ENCODE measurements at regions not wholly inside any gene's neighbourhood (a gene's known extent, or its start where the extent isn't known, plus 50 kb on each side); places are given as distances from the start of the nearest gene placed in this dataset.

DNA sequence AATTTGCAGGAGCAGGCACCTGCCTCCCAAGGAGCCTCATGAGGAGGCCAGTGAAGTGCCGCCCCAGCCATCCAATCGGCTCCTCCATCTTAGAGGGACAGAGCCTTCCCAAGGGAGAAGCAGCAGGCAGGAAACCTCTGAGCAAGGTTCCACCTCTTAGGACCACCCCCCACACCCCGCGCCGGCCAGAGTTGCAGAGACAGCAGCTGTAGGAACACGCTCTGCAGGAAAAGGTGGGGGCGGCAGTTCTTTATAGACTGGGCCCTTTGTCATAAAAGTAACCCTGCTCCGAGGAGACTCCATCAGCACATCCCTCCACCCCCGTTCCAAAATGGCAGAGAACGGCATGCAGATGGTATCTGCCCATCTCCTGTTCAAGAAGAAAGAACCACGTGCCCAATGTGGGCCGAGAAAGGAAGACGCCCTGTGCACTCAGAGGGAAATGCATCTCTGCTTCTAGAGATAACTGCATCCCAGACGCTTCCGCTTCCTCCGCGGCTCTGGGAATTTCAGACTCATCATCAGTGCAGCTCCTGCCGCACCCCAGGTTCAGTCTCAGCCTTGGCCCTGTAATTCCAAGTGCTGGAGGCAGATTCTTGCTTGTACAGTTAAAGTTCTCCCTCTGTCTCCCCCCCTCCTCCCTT lies 98.5 kb downstream of the SPATA19 start:
- no peak overlapping the region for H3K27ac ChIP-seq
- TF ChIP-seq EZH2 (IDR thresholded peaks at IDR 0.05), result no peak
- H3K9me3 ChIP-seq (ENCODE audit: low read depth), result no peaks in the 10 kb centered on the region

DNA sequence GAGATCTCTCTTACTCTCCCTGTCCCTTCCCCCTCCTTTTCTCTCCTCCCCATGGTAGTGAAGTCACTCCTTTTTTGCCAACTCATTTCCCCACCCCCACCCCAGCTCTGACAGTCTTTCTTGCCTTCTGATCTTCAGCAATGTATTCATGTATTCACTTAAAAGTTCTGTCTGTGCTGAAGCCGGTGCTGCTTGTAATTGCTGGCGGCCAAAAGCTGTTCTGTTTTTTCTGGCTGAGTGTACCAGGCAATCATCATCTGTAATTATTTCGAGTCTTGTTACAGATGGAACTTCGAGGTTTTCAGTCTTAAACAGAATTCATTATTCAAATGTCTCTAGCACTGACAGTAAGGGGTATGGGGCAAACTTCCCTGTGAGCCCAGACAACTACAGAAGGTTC lies 99.5 kb downstream of the SPATA19 start:
- DNase-seq (ENCODE audit: low spot score), result no peak
- Histone ChIP-seq H3K4me1 (no peaks in the 10 kb centered on the region), H3K4me2 (no peak overlapping the region), H3K9ac (no peak overlapping the region), H4K20me1 (ENCODE audit: low read depth) (no peaks in the 10 kb centered on the region), H3K9me3 (ENCODE audit: low read depth) (no peaks in the 10 kb centered on the region), H3K79me2 (ENCODE audit: low read depth) (no peaks in the 10 kb centered on the region), H3K4me3 (no peak overlapping the region), H3K27me3 (no peaks in the 10 kb centered on the region), H3F3A (ENCODE audit: low read depth) (no peaks in the 10 kb centered on the region), H3K36me3 (no peaks in the 10 kb centered on the region), H3K27ac (no peak overlapping the region), H2AFZ (replicated peaks) (no peak overlapping the region)
- H3K4me3 Mint-ChIP-seq, result no peak overlapping the region
- H3K4me1 Mint-ChIP-seq, result peaks cover 30% of the 10 kb centered on the region
- no peaks in the 10 kb centered on the region for H3K36me3 Mint-ChIP-seq
- peaks cover 12% of the 10 kb centered on the region for H3K27me3 Mint-ChIP-seq (ENCODE audit: insufficient read depth, low read depth)
- H3K9me3 Mint-ChIP-seq, result peaks cover 2% of the 10 kb centered on the region
- TF ChIP-seq, protein P1, sequence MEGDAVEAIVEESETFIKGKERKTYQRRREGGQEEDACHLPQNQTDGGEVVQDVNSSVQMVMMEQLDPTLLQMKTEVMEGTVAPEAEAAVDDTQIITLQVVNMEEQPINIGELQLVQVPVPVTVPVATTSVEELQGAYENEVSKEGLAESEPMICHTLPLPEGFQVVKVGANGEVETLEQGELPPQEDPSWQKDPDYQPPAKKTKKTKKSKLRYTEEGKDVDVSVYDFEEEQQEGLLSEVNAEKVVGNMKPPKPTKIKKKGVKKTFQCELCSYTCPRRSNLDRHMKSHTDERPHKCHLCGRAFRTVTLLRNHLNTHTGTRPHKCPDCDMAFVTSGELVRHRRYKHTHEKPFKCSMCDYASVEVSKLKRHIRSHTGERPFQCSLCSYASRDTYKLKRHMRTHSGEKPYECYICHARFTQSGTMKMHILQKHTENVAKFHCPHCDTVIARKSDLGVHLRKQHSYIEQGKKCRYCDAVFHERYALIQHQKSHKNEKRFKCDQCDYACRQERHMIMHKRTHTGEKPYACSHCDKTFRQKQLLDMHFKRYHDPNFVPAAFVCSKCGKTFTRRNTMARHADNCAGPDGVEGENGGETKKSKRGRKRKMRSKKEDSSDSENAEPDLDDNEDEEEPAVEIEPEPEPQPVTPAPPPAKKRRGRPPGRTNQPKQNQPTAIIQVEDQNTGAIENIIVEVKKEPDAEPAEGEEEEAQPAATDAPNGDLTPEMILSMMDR (IDR thresholded peaks at IDR 0.05), result no peak
- TF ChIP-seq EZH2 (IDR thresholded peaks at IDR 0.05), result no peak
- TF ChIP-seq EZH2phosphoT487 (IDR thresholded peaks at IDR 0.05), result no peak
- no peak overlapping the region for H3K27ac Mint-ChIP-seq

More for the DNA sequence above, 98.5 kb downstream of the SPATA19 start:
- H3K4me2 ChIP-seq, result no peak overlapping the region
- Mint-ChIP-seq H3K4me1 (peaks cover 32% of the 10 kb centered on the region), H3K27me3 (ENCODE audit: insufficient read depth, low read depth) (peaks cover 12% of the 10 kb centered on the region), H3K4me3 (no peak overlapping the region), H3K36me3 (no peaks in the 10 kb centered on the region), H3K27ac (no peak overlapping the region), H3K9me3 (peaks cover 2% of the 10 kb centered on the region)
- DNase-seq (ENCODE audit: low spot score), result no peak
- no peaks in the 10 kb centered on the region for H3K36me3 ChIP-seq
- no peak overlapping the region for H2AFZ ChIP-seq (replicated peaks)
- H3K9ac ChIP-seq, result no peak overlapping the region
- H3K27me3 ChIP-seq, result no peaks in the 10 kb centered on the region
- no peaks in the 10 kb centered on the region for H3K79me2 ChIP-seq (ENCODE audit: low read depth)
- H3K4me3 ChIP-seq, result no peak overlapping the region
- no peaks in the 10 kb centered on the region for H4K20me1 ChIP-seq (ENCODE audit: low read depth)
- no peaks in the 10 kb centered on the region for H3F3A ChIP-seq (ENCODE audit: low read depth)
- no peaks in the 10 kb centered on the region for H3K4me1 ChIP-seq

DNA sequence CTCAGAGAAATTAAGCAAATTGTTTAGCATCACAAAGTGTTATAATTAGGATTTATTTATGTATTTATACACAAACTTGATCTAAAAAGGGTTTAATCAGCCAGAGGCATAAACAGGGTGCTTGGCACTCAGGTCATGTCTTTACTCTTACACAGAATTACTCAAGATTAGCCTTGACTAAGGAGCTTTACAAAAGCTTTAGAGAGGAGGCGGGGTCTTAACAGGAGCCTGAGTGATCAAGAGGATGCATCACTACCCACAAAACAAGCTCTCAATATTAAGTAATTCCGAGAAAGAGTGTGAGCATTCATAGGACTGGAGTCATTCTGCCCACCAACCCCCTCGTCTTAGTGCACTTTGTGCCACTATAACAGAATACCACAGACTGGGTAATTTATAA lies 103.0 kb downstream of the SPATA19 start:
- Histone ChIP-seq H3K4me2 (no peak overlapping the region), H3K27ac (no peak overlapping the region), H3K4me3 (no peak overlapping the region), H3K9me3 (ENCODE audit: low read depth) (no peaks in the 10 kb centered on the region), H3K27me3 (no peaks in the 10 kb centered on the region), H3F3A (ENCODE audit: low read depth) (no peaks in the 10 kb centered on the region), H4K20me1 (ENCODE audit: low read depth) (no peaks in the 10 kb centered on the region), H3K79me2 (ENCODE audit: low read depth) (no peaks in the 10 kb centered on the region), H2AFZ (replicated peaks) (no peak overlapping the region), H3K36me3 (no peaks in the 10 kb centered on the region), H3K4me1 (no peaks in the 10 kb centered on the region), H3K9ac (no peak overlapping the region)
- TF ChIP-seq EZH2 (IDR thresholded peaks at IDR 0.05), result no peak
- no peak for DNase-seq (ENCODE audit: low spot score)
- H3K27ac Mint-ChIP-seq, result no peak overlapping the region
- peaks cover 3% of the 10 kb centered on the region for H3K27me3 Mint-ChIP-seq (ENCODE audit: insufficient read depth, low read depth)
- no peaks in the 10 kb centered on the region for H3K36me3 Mint-ChIP-seq
- peaks cover 15% of the 10 kb centered on the region for H3K4me1 Mint-ChIP-seq
- H3K4me3 Mint-ChIP-seq, result no peak overlapping the region
- peaks cover 2% of the 10 kb centered on the region for H3K9me3 Mint-ChIP-seq

DNA sequence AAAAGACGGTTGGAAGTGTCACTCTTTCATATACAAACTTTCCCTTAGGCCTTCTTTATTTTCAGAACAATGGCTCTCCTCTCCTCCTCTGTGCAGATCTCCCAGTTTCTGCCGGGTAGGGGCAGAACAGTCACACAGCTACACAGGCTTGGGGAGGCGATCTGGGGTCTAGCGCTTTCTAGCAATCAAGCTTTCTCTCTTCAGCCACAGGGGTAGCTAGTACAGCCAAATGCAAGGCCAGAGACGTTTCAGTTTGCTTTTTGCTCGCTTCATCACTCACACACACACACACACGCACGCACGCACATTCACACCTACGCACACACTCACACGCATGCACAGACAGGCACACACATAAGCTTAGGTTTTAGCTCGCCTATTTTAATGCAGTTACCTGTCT lies 104.3 kb downstream of the SPATA19 start:
- Histone ChIP-seq H3K4me3 (no peak overlapping the region), H3K9me3 (ENCODE audit: low read depth) (no peaks in the 10 kb centered on the region), H2AFZ (replicated peaks) (no peak overlapping the region), H3F3A (ENCODE audit: low read depth) (no peaks in the 10 kb centered on the region), H3K4me1 (no peaks in the 10 kb centered on the region), H3K79me2 (ENCODE audit: low read depth) (no peaks in the 10 kb centered on the region), H3K4me2 (no peak overlapping the region), H3K9ac (no peak overlapping the region), H3K27me3 (no peaks in the 10 kb centered on the region), H3K27ac (no peak overlapping the region), H4K20me1 (ENCODE audit: low read depth) (no peaks in the 10 kb centered on the region), H3K36me3 (no peaks in the 10 kb centered on the region)
- no peaks in the 10 kb centered on the region for H3K36me3 Mint-ChIP-seq
- H3K4me1 Mint-ChIP-seq, result peaks cover 8% of the 10 kb centered on the region
- no peak overlapping the region for H3K27ac Mint-ChIP-seq
- DNase-seq (ENCODE audit: low spot score), result no peak
- TF ChIP-seq, protein P1 (IDR thresholded peaks at IDR 0.05), result no peak
- no peak for TF ChIP-seq EZH2 (IDR thresholded peaks at IDR 0.05)
- TF ChIP-seq EZH2phosphoT487 (IDR thresholded peaks at IDR 0.05), result no peak
- H3K4me3 Mint-ChIP-seq, result no peak overlapping the region
- no peaks in the 10 kb centered on the region for H3K27me3 Mint-ChIP-seq (ENCODE audit: insufficient read depth, low read depth)
- peaks cover 2% of the 10 kb centered on the region for H3K9me3 Mint-ChIP-seq

Data from neural progenitor cell (in vitro differentiated cells).